Panc1 (cell line): ENCODE measurements at regions not wholly inside any gene's neighbourhood (a gene's known extent, or its start where the extent isn't known, plus 50 kb on each side); places are given as distances from the start of the nearest gene placed in this dataset.

Source experiments
- CTCF ChIP-seq: fragments of 450-650 bp; IDR thresholded peaks from 2 replicates; pipeline ENCODE4 v1.5.1; 2017; ENCODE audit warnings: mild to moderate bottlenecking
- POLR2AphosphoS5 ChIP-seq: IDR thresholded peaks from 2 replicates; pipeline ENCODE4 v1.6.1; 2012; ENCODE audit warnings: mild to moderate bottlenecking, low read depth, low read length, moderate library complexity
- REST ChIP-seq, 2 experiments: IDR thresholded peaks; 2 replicates each; pipeline ENCODE4 v1.6.1; 2011 to 2012; ENCODE audit warnings: low read depth in 2 of 2, control low read depth in 1 of 2, low read length in 1 of 2, mild to moderate bottlenecking in 1 of 2, moderate library complexity in 1 of 2; ENCODE audit not compliant: insufficient read depth in 1 of 2
- SIN3A ChIP-seq: IDR thresholded peaks from 2 replicates; pipeline ENCODE4 v1.6.1; 2012; ENCODE audit warnings: low read depth, mild to moderate bottlenecking, low read length, moderate library complexity, borderline replicate concordance; ENCODE audit not compliant: insufficient read depth
- TCF7L2 ChIP-seq: IDR thresholded peaks from 2 replicates; pipeline ENCODE4 v1.6.1; 2011; ENCODE audit warnings: mild to moderate bottlenecking, low read depth, low read length, inconsistent platforms

GRCh38 chr11:8796941-8797340 is 114.0 kb upstream of the AKIP1 start:
- no peak for TF ChIP-seq CTCF
- no peak for TF ChIP-seq POLR2AphosphoS5
- no peak for TF ChIP-seq REST (IDR thresholded peaks at IDR 0.05; ENCODE audit: insufficient read depth in 1 of 2, low read depth in 2 of 2, low read length in 1 of 2)
- TF ChIP-seq TCF7L2, result no peak
- TF ChIP-seq SIN3A, result no peak
